ENCODE measurements at regions not wholly inside any gene's neighbourhood (a gene's known extent, or its start where the extent isn't known, plus 50 kb on each side); places are given as distances from the start of the nearest gene placed in this dataset.

GRCh38 chr3:174792864-174793263, 66.3 kb upstream of the NAALADL2 start:
- TF ChIP-seq E2F6 (IDR thresholded peaks at IDR 0.05) = no peak
- TF ChIP-seq POLR2A (IDR thresholded peaks at IDR 0.05; ENCODE audit: control extremely low read depth in 1 of 2, low read depth in 2 of 2, low read length in 2 of 2) = no peak
- no peak for TF ChIP-seq ATF3 (IDR thresholded peaks at IDR 0.05; ENCODE audit: insufficient read depth, low read depth, low read length)
- no peak for TF ChIP-seq CEBPB (IDR thresholded peaks at IDR 0.05; ENCODE audit: low read depth, low read length)
- no peak for TF ChIP-seq YY1 (IDR thresholded peaks at IDR 0.05; ENCODE audit: low read depth, low read length)
- no peak for TF ChIP-seq CTCF (IDR thresholded peaks at IDR 0.05; ENCODE audit: control extremely low read depth in 1 of 3, insufficient read depth in 1 of 3, low read depth in 1 of 3, low read length in 3 of 3)
- TF ChIP-seq BACH1 (IDR thresholded peaks at IDR 0.05; ENCODE audit: low read length) = no peak
- no peak for TF ChIP-seq SP1 (IDR thresholded peaks at IDR 0.05; ENCODE audit: low read depth, low read length)
- no peak for TF ChIP-seq EP300 (IDR thresholded peaks at IDR 0.05; ENCODE audit: borderline replicate concordance in 1 of 2, low read depth in 2 of 2, low read length in 2 of 2)
- no peak for TF ChIP-seq USF2 (IDR thresholded peaks at IDR 0.05; ENCODE audit: low read length)
